K562 (cell line): ENCODE measurements at regions not wholly inside any gene's neighbourhood (a gene's known extent, or its start where the extent isn't known, plus 50 kb on each side); places are given as distances from the start of the nearest gene placed in this dataset.

Experiments
- ATAC-seq: fragments of 200-7000 bp; cut with Tn5 transposase; 3 replicates; pipeline ENCODE4 v1.9.1; 2020; ENCODE audit warnings: moderate library complexity
- BruUV-seq: library from RNA; stranded (reverse); fragments of 400-500 nt; replicated peaks from 2 replicates; lab custom pipeline; 2021; lab: Mats Ljungman, UMichigan
- CTCF ChIA-PET: fragments of 300-600 bp; formaldehyde crosslinking; extraction: SDS; loops from one replicate; lab custom pipeline; 2021; ENCODE audit warnings: low intra/inter-chr PET ratio; lab: Yijun Ruan, JAX
- POLR2A ChIA-PET: fragments of 300-600, 350-650 bp; sonication (Branson Sonifier 250); formaldehyde crosslinking; extraction: SDS; loops from one replicate; lab custom pipeline; 2021; ENCODE audit warnings: antibody characterized with exemption, inconsistent platforms; lab: Yijun Ruan, JAX
- DNase-seq, 4 experiments: peaks; one replicate each; pipeline versions ENCODE4 v3.0.0 to v3.0.0-alpha.2; 2011 to 2018; ENCODE audit warnings: low spot score in 3 of 4, mixed read lengths in 3 of 4; ENCODE audit errors: extremely low read depth in 1 of 4
- FAIRE-seq: peaks from 2 replicates; lab custom pipeline; 2011; peaks lifted over from hg19 to GRCh38; lab: Jason Lieb, UNC
- H2AFZ ChIP-seq: 2 replicates; pipeline ENCODE4 v1.6.0; 2011; ENCODE audit warnings: low read depth, low read length, control low read depth, inconsistent platforms
- H3K27ac ChIP-seq: fragments of 200-600 bp; 3 replicates; pipeline ENCODE4 v1.8.0; 2011; ENCODE audit warnings: low read depth, mild to moderate bottlenecking, control low read depth, inconsistent platforms, low read length, moderate library complexity, mixed read lengths; ENCODE audit errors: extremely low read depth
- H3K27me3 ChIP-seq, 2 experiments: fragments of 300-600 bp in 1 of 2; 2 replicates in 1 of 2; 3 replicates in 1 of 2; pipeline versions ENCODE4 v1.6.0 to v1.8.0; 2011; ENCODE audit warnings: inconsistent platforms in 2 of 2, low read length in 2 of 2, mild to moderate bottlenecking in 1 of 2, mixed read lengths in 1 of 2, moderate library complexity in 1 of 2; ENCODE audit not compliant: control insufficient read depth in 2 of 2, insufficient read depth in 2 of 2
- H3K36me3 ChIP-seq: fragments of 300-600 bp; 3 replicates; pipeline ENCODE4 v1.8.0; 2011; ENCODE audit warnings: mild to moderate bottlenecking, low read length, inconsistent platforms; ENCODE audit not compliant: control insufficient read depth, insufficient read depth
- H3K4me1 ChIP-seq, 2 experiments: fragments of 200-600 bp in 1 of 2; replicated peaks in 1 of 2; 2 replicates in 1 of 2; 3 replicates in 1 of 2; pipeline versions ENCODE4 v1.5.1 to v1.8.0; 2011; ENCODE audit warnings: inconsistent platforms in 2 of 2, low read length in 2 of 2, mild to moderate bottlenecking in 1 of 2, mixed read lengths in 1 of 2, moderate library complexity in 1 of 2; ENCODE audit not compliant: control insufficient read depth in 2 of 2, insufficient read depth in 2 of 2
- H3K4me2 ChIP-seq: 2 replicates; pipeline ENCODE4 v1.6.1; 2011; ENCODE audit warnings: low read length, control low read depth, inconsistent platforms, mixed read lengths; ENCODE audit not compliant: insufficient read depth
- H3K4me3 ChIP-seq: fragments of 200-600 bp; sonication (generic), shearing (Covaris generic); 2 replicates; pipeline ENCODE4 v1.5.1; 2016; ENCODE audit warnings: control low read depth, inconsistent platforms
- H3K79me2 ChIP-seq: fragments of 200-600 bp; 3 replicates; pipeline ENCODE4 v1.8.0; 2011; ENCODE audit warnings: low read length, inconsistent platforms; ENCODE audit not compliant: control insufficient read depth, insufficient read depth
- H3K9ac ChIP-seq, 2 experiments: 2 replicates each; pipeline versions ENCODE4 v1.6.0 to v1.6.1; 2011; ENCODE audit warnings: low read depth in 2 of 2, low read length in 2 of 2, control low read depth in 1 of 2, inconsistent platforms in 1 of 2, mild to moderate bottlenecking in 1 of 2, mixed read lengths in 1 of 2; ENCODE audit not compliant: insufficient read depth in 1 of 2
- H3K9me1 ChIP-seq: one replicate; pipeline ENCODE4 v1.6.0; 2011; ENCODE audit warnings: inconsistent platforms, mild to moderate bottlenecking, low read length, moderate library complexity; ENCODE audit not compliant: control insufficient read depth, insufficient read depth
- H3K9me3 ChIP-seq: replicated peaks from 2 replicates; pipeline ENCODE4 v1.5.1; 2011; ENCODE audit warnings: low read depth, low read length, inconsistent platforms; ENCODE audit not compliant: control insufficient read depth, insufficient read depth
- H4K20me1 ChIP-seq: replicated peaks from 2 replicates; pipeline ENCODE4 v1.6.1; 2011; ENCODE audit warnings: low read length, inconsistent platforms, mixed read lengths; ENCODE audit not compliant: control insufficient read depth, insufficient read depth
- CSDE1 ChIP-seq, 2 experiments: fragments of 450-650 bp; IDR thresholded peaks; 2 replicates each; pipeline ENCODE4 v1.6.1; 2016; ENCODE audit warnings: mild to moderate bottlenecking in 1 of 2
- FOXM1 ChIP-seq, 2 experiments: fragments of 450-650 bp in 1 of 2; sonication (generic) in 1 of 2; formaldehyde crosslinking in 1 of 2; IDR thresholded peaks; 2 replicates each; pipeline versions ENCODE4 v1.6.1 to v1.9.0; 2017 to 2022; ENCODE audit warnings: low read depth in 2 of 2, mild to moderate bottlenecking in 2 of 2, missing genetic modification reagents in 1 of 2, moderate library complexity in 1 of 2
- JUNB ChIP-seq: fragments of 450-650 bp; formaldehyde crosslinking; conservative IDR thresholded peaks from 2 replicates; pipeline ENCODE4 v1.4.0; 2020; ENCODE audit warnings: mild to moderate bottlenecking
- KLF6 ChIP-seq: fragments of 250-450 bp; sonication (Bioruptor Pico); IDR thresholded peaks from 2 replicates; pipeline ENCODE4 v1.4.0; 2020; ENCODE audit warnings: mild to moderate bottlenecking, moderate library complexity, borderline replicate concordance
- LARP7 ChIP-seq: fragments of 450-650 bp; IDR thresholded peaks from 2 replicates; pipeline ENCODE4 v1.6.1; 2016
- PHF8 ChIP-seq: fragments of 200-600 bp; sonication (generic); IDR thresholded peaks from 2 replicates; pipeline ENCODE4 v1.6.1; 2012; ENCODE audit warnings: mixed run types, mild to moderate bottlenecking, inconsistent platforms, low read length, moderate library complexity, borderline replicate concordance
- ZNF395 ChIP-seq: fragments of 200-800 bp; sonication (Bioruptor generic); IDR thresholded peaks from 2 replicates; pipeline ENCODE4 v1.6.1; 2017; ENCODE audit warnings: missing genetic modification characterization, missing compliant biosample characterization
- ZNF785 ChIP-seq: fragments of 250-450 bp; sonication (Bioruptor Pico); IDR thresholded peaks from 2 replicates; pipeline ENCODE4 v1.4.0; 2020; ENCODE audit warnings: mild to moderate bottlenecking
- WGBS: fragments of 100-300 bp; shearing (Covaris generic); methylation state at CpG from one replicate; pipeline ENCODE4 v1.1.6; 2016; ENCODE audit warnings: low coverage, mixed read lengths; ENCODE audit not compliant: insufficient coverage; ENCODE audit errors: missing lambda C conversion rate; 5-methylcytosine and 5-hydroxymethylcytosine counted together
- in situ Hi-C: fragments of 300-500 bp; cut with MboI; formaldehyde crosslinking; loops from 4 replicates; pipeline ENCODE4 v1.15.0; 2018; ENCODE audit warnings: inconsistent platforms, mixed read lengths
- intact Hi-C: fragments of 100-400 bp; cut with micrococcal nuclease; formaldehyde crosslinking; loops from 2 replicates; pipeline ENCODE4 v1.14.2; 2022

- Histone ChIP-seq H3K79me2 (no peaks in the 10 kb centered on the region), H2AFZ (no peak overlapping the region), H3K9me1 (no peaks in the 10 kb centered on the region), H3K4me3 (no peak overlapping the region), H3K9me3 (no peaks in the 10 kb centered on the region), H4K20me1 (no peaks in the 10 kb centered on the region), H3K27me3 (no peaks in the 10 kb centered on the region), H3K9ac (no peak overlapping the region), H3K4me1 (no peaks in the 10 kb centered on the region), H3K27ac (no peak overlapping the region), H3K4me2 (no peak overlapping the region), H3K36me3 (no peaks in the 10 kb centered on the region)
- WGBS: 2% methylated on average over 4 of the region's 4 CpGs
- ChIA-PET CTCF (no interaction called here), POLR2A (no interaction called here)
- ATAC-seq (no peak), FAIRE-seq (no peak), DNase-seq (no peak)
- in situ Hi-C loops (no loop called here), intact Hi-C loops (no loop called here)
- BruUV-seq: no TSS peak
- no peak for TF ChIP-seq KLF6
- TF ChIP-seq CSDE1 (IDR thresholded peaks at IDR 0.05): no peak
- no peak for TF ChIP-seq JUNB (CRISPR knock-in tag)
- no peak for TF ChIP-seq FOXM1 (IDR thresholded peaks at IDR 0.05; ENCODE audit: low read depth)
- no peak for TF ChIP-seq FOXM1 (CRISPR knock-in tag; IDR thresholded peaks at IDR 0.05; ENCODE audit: low read depth)
- TF ChIP-seq LARP7: no peak
- no peak for TF ChIP-seq ZNF395 (CRISPR knock-in tag)
- TF ChIP-seq PHF8: no peak
- TF ChIP-seq ZNF785 (CRISPR knock-in tag): no peak
These were observed 274.7 kb upstream of the FZD8 start for GRCh38 chr10:35916791-35917190.
